22Rv1 (cell line): ENCODE measurements at regions not wholly inside any gene's neighbourhood (a gene's known extent, or its start where the extent isn't known, plus 50 kb on each side); places are given as distances from the start of the nearest gene placed in this dataset.

Experiments
- H3K27ac ChIP-seq: fragments of 450-650 bp; 2 replicates; pipeline ENCODE4 v1.5.1; 2017
- ZFX ChIP-seq: fragments of 450-650 bp; IDR thresholded peaks from 2 replicates; pipeline ENCODE4 v1.6.1; 2017; ENCODE audit warnings: antibody characterized with exemption, borderline replicate concordance
- TF ChIP-seq, protein P1 (sequence below): fragments of 450-650 bp; IDR thresholded peaks from 2 replicates; pipeline ENCODE4 v1.5.1; 2017; ENCODE audit warnings: mild to moderate bottlenecking

DNA sequence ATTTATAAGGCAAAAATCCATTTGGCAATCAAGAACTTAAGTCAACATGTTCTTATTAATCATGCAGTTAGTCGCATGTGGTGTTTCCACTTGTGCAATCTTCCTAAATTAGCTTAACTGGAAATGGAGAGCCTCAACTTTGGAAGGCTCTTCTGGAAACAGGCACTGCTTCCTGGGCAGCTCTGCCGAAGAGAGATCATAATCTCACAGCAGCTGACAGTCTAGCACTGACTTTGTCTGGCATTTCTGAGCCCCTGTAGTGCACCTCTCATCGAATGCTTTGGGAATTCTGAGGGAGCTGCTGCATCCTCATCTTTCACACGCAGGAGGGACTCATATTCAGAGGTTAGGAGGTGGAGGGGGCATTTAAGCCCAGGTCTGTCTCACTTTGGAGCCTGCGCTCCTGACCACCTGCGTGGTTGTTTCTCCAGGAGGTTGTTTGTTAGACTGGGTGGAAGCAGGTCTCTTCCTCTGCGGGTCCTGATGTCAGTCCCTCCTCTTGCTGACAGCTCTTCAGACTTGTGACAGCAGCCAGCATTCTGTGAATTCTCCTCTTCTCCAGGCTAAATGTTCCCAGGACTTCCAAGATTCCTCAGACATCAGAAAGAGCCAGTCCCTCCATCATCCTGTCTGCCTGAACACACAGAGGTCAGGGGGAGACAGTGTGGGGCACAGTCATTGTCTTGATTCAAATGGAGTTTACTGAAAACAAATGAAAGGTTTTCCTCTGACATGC, 100.4 kb upstream of the GJB6 start:
- H3K27ac ChIP-seq: no peak overlapping the region
- no peak for TF ChIP-seq ZFX
- TF ChIP-seq, protein P1, sequence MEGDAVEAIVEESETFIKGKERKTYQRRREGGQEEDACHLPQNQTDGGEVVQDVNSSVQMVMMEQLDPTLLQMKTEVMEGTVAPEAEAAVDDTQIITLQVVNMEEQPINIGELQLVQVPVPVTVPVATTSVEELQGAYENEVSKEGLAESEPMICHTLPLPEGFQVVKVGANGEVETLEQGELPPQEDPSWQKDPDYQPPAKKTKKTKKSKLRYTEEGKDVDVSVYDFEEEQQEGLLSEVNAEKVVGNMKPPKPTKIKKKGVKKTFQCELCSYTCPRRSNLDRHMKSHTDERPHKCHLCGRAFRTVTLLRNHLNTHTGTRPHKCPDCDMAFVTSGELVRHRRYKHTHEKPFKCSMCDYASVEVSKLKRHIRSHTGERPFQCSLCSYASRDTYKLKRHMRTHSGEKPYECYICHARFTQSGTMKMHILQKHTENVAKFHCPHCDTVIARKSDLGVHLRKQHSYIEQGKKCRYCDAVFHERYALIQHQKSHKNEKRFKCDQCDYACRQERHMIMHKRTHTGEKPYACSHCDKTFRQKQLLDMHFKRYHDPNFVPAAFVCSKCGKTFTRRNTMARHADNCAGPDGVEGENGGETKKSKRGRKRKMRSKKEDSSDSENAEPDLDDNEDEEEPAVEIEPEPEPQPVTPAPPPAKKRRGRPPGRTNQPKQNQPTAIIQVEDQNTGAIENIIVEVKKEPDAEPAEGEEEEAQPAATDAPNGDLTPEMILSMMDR: no peak

DNA sequence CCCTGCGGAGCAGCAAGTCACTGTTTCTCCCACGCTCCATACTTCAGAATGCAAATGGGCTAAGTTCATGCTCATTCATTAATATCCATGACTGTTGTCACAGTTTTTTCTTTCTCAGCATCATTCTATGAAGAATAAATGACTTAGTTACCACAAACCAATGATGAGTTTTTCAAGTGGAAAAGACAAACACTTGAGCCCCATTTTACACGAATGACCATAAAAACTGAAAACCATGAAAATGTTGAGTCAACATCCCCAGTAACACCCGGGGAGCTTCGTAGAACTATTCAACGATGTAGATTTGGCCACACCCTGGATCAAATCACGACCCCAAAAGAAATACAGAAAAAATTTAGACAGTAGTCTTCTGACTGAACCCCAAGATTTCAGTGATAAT, 99.8 kb upstream of the GJB6 start:
- H3K27ac ChIP-seq: no peak overlapping the region
- no peak for TF ChIP-seq ZFX
- TF ChIP-seq, protein P1: no peak

DNA sequence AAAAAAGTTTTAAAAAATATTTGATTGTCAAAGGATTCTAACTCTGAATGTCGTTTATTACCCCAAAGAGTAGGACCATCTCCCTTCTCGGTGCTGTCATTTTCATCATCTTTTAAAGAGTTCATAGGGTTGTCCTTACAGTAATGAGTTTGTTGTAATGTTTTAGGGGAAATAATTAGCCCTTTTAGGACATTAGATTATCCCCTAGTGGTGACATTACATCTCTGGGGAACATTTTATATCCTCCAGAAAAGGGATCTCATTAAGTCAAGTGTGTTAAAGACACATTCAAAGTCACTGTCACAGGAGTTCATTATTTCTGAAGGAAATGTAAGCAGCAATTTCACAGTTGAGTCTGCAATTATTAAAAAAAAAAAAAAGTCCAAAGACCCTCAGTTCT, 99.3 kb upstream of the GJB6 start:
- TF ChIP-seq ZFX: no peak
- TF ChIP-seq, protein P1: no peak
- H3K27ac ChIP-seq: no peak overlapping the region

DNA sequence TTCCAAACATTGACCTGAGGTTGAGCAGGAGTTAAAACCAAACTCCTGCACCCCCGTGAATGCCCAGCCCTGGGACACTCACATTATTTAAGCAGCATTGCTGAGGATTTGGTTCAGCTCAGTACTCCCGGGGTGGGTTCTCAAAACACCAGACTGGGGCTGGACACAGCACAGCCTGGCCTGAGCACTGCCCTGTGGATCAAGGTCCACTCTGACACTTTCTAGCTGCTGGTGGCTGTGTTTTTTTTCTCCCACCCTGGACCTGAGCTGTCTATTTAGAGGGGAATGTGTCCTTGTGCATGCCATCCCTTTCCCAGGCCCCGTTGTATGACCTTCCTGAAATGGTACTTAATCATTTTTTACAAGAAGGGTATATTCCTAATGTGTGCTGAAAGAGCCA, 94.7 kb upstream of the GJB6 start:
- TF ChIP-seq, protein P1: no peak
- TF ChIP-seq ZFX: no peak
- no peak overlapping the region for H3K27ac ChIP-seq

DNA sequence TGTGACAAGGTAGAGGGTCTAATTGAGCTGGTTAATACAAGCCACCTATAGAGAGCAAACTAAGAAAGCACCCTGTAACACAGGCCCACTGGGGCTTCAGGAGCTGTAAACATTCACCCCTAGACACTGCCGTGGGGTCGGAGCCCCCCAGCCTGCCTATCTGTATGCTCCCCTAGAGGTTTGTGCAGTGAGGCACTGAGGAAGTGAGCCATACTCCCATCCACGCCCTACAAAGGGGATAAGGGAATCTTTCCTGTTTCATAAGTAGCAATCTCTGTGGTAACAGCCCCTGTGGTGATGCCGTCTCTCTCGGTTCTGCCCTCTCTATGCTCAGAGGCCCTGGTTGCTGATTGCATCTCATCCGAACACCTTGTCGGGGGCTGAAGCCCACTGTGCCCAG, 94.2 kb upstream of the GJB6 start:
- no peak overlapping the region for H3K27ac ChIP-seq
- TF ChIP-seq, protein P1: no peak
- no peak for TF ChIP-seq ZFX

DNA sequence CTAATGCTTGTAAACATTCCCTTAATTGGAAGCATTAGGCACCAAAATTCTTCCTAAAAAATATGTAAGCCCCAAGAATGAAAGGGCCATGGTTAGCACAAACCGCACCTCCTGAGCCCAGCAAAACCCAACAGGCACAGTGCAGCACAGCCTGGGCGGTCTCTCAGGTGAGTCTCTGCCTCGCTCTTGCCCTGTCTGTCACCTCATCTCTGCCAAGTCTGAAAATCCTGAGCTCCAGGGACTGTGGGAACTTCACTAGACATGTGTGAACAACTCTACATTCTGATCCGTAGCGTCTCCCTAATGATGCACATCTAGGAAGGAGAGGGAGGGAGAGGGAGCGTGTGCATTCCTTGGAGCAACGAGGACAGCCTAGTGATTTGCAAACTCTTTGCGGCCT, 88.8 kb upstream of the GJB6 start:
- no peak for TF ChIP-seq ZFX
- TF ChIP-seq, protein P1: no peak

DNA sequence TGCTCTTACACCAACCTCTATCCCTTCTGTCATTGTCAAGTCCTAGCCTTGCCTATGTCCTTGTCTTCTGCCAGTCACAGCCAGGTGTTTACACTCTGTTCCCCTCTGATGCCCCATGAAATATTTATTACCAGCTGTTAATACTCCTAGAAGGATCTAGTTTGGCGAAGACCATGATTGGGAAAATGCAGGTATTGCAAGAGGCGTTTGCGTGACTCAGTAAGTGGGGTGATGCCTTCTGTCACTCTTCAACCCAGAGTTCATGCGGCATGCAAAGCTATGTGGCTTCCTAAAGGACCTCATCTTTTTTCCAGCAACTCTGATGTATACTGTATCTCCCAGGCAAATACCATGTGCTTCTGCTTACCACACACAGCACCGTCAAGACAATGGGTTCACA, 81.8 kb upstream of the GJB6 start:
- TF ChIP-seq, protein P1: no peak
- TF ChIP-seq ZFX: no peak
- H3K27ac ChIP-seq: no peak overlapping the region

More for the DNA sequence above, 88.8 kb upstream of the GJB6 start:
- no peak overlapping the region for H3K27ac ChIP-seq
